ENCODE measurements at regions not wholly inside any gene's neighbourhood (a gene's known extent, or its start where the extent isn't known, plus 50 kb on each side); places are given as distances from the start of the nearest gene placed in this dataset.

- no peak for DNase-seq (ENCODE audit: low read depth)
Measured at GRCh38 chr2:16319551-16320121, 346.0 kb downstream of the CYRIA start.

GRCh38 chr2:16318474-16319195 is 347.0 kb downstream of the CYRIA start:
- peak; percentile 45 for DNase-seq (ENCODE audit: low read depth)

- DNase-seq (ENCODE audit: low read depth) = no peak
Measured at GRCh38 chr2:16318051-16318450, 347.6 kb downstream of the CYRIA start.

- DNase-seq (ENCODE audit: low read depth) = no peak
Measured at GRCh38 chr2:16317211-16317830, 348.3 kb downstream of the CYRIA start.

GRCh38 chr2:16316456-16317210 is 349.0 kb downstream of the CYRIA start:
- no peak for DNase-seq (ENCODE audit: low read depth)

- DNase-seq (ENCODE audit: low read depth) = no peak
Measured at GRCh38 chr2:16315908-16316307, 349.7 kb downstream of the CYRIA start.

GRCh38 chr2:16315458-16315835 is 350.2 kb downstream of the CYRIA start:
- no peak for DNase-seq (ENCODE audit: low read depth)

- no peak for DNase-seq (ENCODE audit: low read depth)
Measured at GRCh38 chr2:16314691-16315457, 350.8 kb downstream of the CYRIA start.

- no peak for DNase-seq (ENCODE audit: low read depth)
Measured at GRCh38 chr2:16314001-16314400, 351.6 kb downstream of the CYRIA start.

GRCh38 chr2:16313235-16313975 is 352.2 kb downstream of the CYRIA start:
- no peak for DNase-seq (ENCODE audit: low read depth)

GRCh38 chr2:16312771-16313170 is 352.9 kb downstream of the CYRIA start:
- DNase-seq (ENCODE audit: low read depth) = no peak

- no peak for DNase-seq (ENCODE audit: low read depth)
Measured at GRCh38 chr2:16311521-16312440, 353.9 kb downstream of the CYRIA start.

GRCh38 chr2:16308816-16309215 is 356.8 kb downstream of the CYRIA start:
- DNase-seq (ENCODE audit: low read depth) = no peak

GRCh38 chr2:16304876-16305590 is 360.6 kb downstream of the CYRIA start:
- DNase-seq (ENCODE audit: low read depth) = no peak

GRCh38 chr2:16303761-16304160 is 361.9 kb downstream of the CYRIA start:
- no peak for DNase-seq (ENCODE audit: low read depth)

GRCh38 chr2:16303273-16303577 is 362.4 kb downstream of the CYRIA start:
- peak; percentile 25 for DNase-seq (ENCODE audit: low read depth)

GRCh38 chr2:16302431-16303272 is 362.3 kb downstream of the MYCN start:
- no peak for DNase-seq (ENCODE audit: low read depth)

- DNase-seq (ENCODE audit: low read depth) = no peak
Measured at GRCh38 chr2:16301961-16302360, 361.6 kb downstream of the MYCN start.

GRCh38 chr2:16298866-16299265 is 358.5 kb downstream of the MYCN start:
- DNase-seq (ENCODE audit: low read depth) = no peak

All from Daoy (cell line).